SJSA1 (cell line): ENCODE measurements at regions not wholly inside any gene's neighbourhood (a gene's known extent, or its start where the extent isn't known, plus 50 kb on each side); places are given as distances from the start of the nearest gene placed in this dataset.
"Not testable (repeated sequence)": the region's sequence is repeated elsewhere in the genome, so short reads cannot be mapped to it uniquely, and the experiment has no call there.

Source experiments
- DNase-seq, 2 experiments: peaks; one replicate each; pipeline ENCODE4 v3.0.0-alpha.2; 2015 to 2020; ENCODE audit warnings: low spot score in 2 of 2, low read depth in 1 of 2
- H3K27ac ChIP-seq: fragments of 250-450 bp; sonication (Bioruptor Pico); 2 replicates; pipeline ENCODE4 v1.5.1; 2020; ENCODE audit warnings: mild to moderate bottlenecking, moderate library complexity
- H3K27me3 ChIP-seq: fragments of 250-450 bp; sonication (Bioruptor Pico); replicated peaks from 2 replicates; pipeline ENCODE4 v1.5.1; 2020; ENCODE audit warnings: mild to moderate bottlenecking, moderate library complexity
- H3K36me3 ChIP-seq: fragments of 250-450 bp; sonication (Bioruptor Pico); 2 replicates; pipeline ENCODE4 v1.5.1; 2020; ENCODE audit warnings: mild to moderate bottlenecking
- H3K4me1 ChIP-seq: fragments of 250-450 bp; sonication (Bioruptor Pico); replicated peaks from 2 replicates; pipeline ENCODE4 v1.6.1; 2021; ENCODE audit warnings: mild to moderate bottlenecking
- H3K4me3 ChIP-seq: fragments of 250-450 bp; sonication (Bioruptor Pico); 2 replicates; pipeline ENCODE4 v1.5.1; 2020; ENCODE audit warnings: mild to moderate bottlenecking
- H3K9me3 ChIP-seq: fragments of 250-450 bp; sonication (Bioruptor Pico); replicated peaks from 2 replicates; pipeline ENCODE4 v1.5.1; 2020; ENCODE audit warnings: mild to moderate bottlenecking

DNA sequence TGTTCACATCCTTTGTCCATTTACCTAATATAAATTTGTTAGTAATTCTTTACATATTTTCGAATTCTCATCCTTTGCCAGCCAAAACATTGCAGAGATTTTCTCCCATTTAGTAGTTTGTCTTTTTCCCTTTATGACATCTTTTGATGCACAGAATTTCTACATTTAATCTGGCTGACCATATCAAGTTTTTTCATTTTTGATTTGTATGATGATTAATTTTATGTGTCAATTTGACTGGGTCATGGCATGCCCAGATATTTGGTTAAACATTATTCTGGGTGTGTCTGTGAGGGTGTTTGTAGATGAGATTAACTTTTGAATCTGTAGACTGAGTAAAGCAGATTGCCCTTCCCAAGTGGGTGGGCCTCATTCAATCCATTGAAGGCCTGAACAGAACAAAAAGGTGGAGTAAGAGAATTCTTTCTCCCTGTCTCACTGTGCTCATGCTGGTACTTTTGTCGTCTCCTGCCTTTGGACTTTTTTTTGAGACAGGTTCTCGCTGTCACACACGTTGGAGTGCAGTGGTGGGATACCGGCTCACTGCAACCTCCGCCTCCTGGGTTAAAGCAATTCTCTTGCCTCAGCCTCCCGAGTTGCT, 72.1 kb upstream of the EPB41L1 start:
- no peak overlapping the region for H3K27ac ChIP-seq
- no peak overlapping the region for H3K4me3 ChIP-seq
- no peaks in the 10 kb centered on the region for H3K36me3 ChIP-seq
- no peak for DNase-seq
- H3K27me3 ChIP-seq, result no peaks in the 10 kb centered on the region
- H3K9me3 ChIP-seq, result 0 out of 2 replicates have a peak, but pooled peaks cover 2% of the 10 kb centered on the region
- peaks cover 27% of the 10 kb centered on the region for H3K4me1 ChIP-seq

- H3K9me3 ChIP-seq, H3K27me3 ChIP-seq, H3K27ac ChIP-seq, DNase-seq, H3K36me3 ChIP-seq, H3K4me3 ChIP-seq: not testable (repeated sequence)
- peaks cover 30% of the 10 kb centered on the region for H3K4me1 ChIP-seq
These were observed 71.3 kb upstream of the EPB41L1 start for GRCh38 chr20:36083200-36083599.

DNA sequence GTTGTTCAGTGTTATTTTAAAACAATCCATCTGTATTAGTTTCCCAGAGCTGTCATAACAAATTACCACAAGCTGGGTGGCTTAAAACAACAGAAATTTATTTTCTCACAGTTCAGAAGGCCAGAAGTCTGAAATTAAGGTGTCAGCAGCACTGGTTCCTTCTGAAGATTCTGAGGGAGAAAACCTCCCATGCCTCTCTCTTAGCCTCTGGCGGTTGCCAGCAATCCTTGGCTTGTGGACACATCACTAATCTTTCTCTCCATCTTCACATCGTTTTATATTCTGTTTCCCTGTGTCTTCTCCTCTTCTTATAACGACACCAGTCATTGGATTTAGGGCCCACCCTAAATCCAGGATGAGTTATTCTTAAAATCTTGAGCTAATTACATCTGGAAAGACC, 70.2 kb upstream of the EPB41L1 start:
- no peaks in the 10 kb centered on the region for H3K36me3 ChIP-seq
- 0 out of 2 replicates have a peak, but pooled peaks cover 2% of the 10 kb centered on the region for H3K9me3 ChIP-seq
- DNase-seq, result no peak
- peaks cover 30% of the 10 kb centered on the region for H3K4me1 ChIP-seq
- H3K4me3 ChIP-seq, result no peak overlapping the region
- H3K27ac ChIP-seq, result no peak overlapping the region
- no peaks in the 10 kb centered on the region for H3K27me3 ChIP-seq

- DNase-seq, result no peak
- Histone ChIP-seq H3K27ac (no peak overlapping the region), H3K9me3 (0 out of 2 replicates have a peak, but pooled peaks cover 2% of the 10 kb centered on the region), H3K4me3 (no peak overlapping the region), H3K36me3 (no peaks in the 10 kb centered on the region), H3K27me3 (no peaks in the 10 kb centered on the region), H3K4me1 (peaks cover 30% of the 10 kb centered on the region)
These were observed 69.5 kb upstream of the EPB41L1 start for GRCh38 chr20:36084897-36085613.

GRCh38 chr20:36085686-36086267, 68.8 kb upstream of the EPB41L1 start:
- peak; percentile 36 to 66 for DNase-seq
- H3K27ac ChIP-seq, result no peak overlapping the region
- H3K4me3 ChIP-seq, result no peak overlapping the region

DNA sequence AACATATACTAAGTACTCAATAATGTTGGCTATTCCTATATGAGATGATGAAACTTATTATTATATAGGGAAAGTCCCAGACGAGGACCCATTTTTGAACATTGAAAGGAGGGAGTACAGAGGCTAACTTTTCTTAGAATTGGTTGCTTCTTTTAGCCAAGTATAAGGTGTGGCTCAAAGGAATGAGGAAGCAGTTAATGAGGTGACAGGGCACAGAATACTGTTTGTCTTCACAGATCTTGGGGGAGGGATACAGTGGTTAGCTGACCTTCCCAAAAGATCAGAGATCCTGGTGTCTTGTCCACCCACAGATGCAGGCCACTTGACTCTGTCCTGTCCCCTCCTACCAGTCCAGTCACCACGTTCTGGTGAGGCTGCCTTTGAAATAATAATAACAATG, 67.8 kb upstream of the EPB41L1 start:
- H3K27ac ChIP-seq, result no peak overlapping the region
- no peaks in the 10 kb centered on the region for H3K36me3 ChIP-seq
- peaks cover 31% of the 10 kb centered on the region for H3K4me1 ChIP-seq
- H3K4me3 ChIP-seq, result no peak overlapping the region
- H3K27me3 ChIP-seq, result peaks cover under 1% of the 10 kb centered on the region
- DNase-seq, result no peak
- 0 out of 2 replicates have a peak, but pooled peaks cover 2% of the 10 kb centered on the region for H3K9me3 ChIP-seq

More at GRCh38 chr20:36085686-36086267, 68.8 kb upstream of the EPB41L1 start:
- no peaks in the 10 kb centered on the region for H3K36me3 ChIP-seq
- H3K27me3 ChIP-seq, result no peaks in the 10 kb centered on the region
- H3K9me3 ChIP-seq, result 0 out of 2 replicates have a peak, but pooled peaks cover 2% of the 10 kb centered on the region
- peaks cover 30% of the 10 kb centered on the region for H3K4me1 ChIP-seq

GRCh38 chr20:36090223-36090622, 64.3 kb upstream of the EPB41L1 start:
- DNase-seq, result no peak
- Histone ChIP-seq H3K36me3 (no peaks in the 10 kb centered on the region), H3K4me1 (peaks cover 42% of the 10 kb centered on the region), H3K27me3 (peaks cover 24% of the 10 kb centered on the region), H3K9me3 (0 out of 2 replicates have a peak, but pooled peaks cover 2% of the 10 kb centered on the region), H3K27ac (no peak overlapping the region), H3K4me3 (no peak overlapping the region)

DNA sequence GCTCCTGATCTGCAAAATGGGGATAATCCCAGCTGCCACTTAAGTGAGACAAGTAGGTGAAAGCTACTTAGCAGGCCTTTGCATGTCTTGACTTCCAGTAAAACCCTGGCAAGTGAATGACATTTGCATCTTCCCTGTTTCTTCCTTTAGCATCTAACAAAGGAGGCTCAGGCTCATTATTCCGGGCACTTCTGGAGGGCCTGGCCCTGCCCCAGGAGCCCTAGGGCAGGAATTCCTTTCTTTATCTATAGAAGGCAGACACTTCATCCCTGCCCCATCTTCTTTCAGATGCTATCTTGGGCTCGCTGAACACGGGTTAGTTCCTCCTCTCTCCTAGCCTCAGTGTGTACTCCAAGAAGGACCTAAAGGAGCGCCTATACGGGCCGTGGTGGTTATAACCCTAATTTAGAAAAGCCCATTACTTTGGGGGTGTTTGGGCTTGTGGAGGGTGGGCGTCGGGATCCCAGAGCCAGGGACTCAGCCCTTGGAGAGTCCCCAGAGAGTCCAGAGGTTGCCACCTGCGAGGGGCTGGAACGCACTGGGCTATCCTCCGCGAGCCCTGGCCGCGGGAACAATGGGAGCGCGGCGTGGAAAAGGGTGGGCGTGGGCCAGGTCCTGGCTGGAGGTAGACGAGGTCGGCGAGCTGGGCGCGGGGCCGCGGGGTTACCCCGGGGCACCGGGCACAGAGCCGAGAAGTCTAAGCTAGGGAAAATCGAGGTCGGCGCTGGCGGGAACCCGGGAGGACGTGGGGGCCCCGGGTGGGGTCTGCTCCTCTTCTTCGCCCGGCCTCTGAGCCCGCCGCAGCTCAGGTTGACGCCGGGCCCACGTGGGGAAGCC, 62.8 kb upstream of the EPB41L1 start:
- peaks cover 29% of the 10 kb centered on the region for H3K4me1 ChIP-seq
- H3K27ac ChIP-seq, result no peak overlapping the region
- H3K4me3 ChIP-seq, result peak overlapping the region; percentile 44
- no peak for DNase-seq
- 0 out of 2 replicates have a peak, but pooled peaks cover 2% of the 10 kb centered on the region for H3K9me3 ChIP-seq
- H3K36me3 ChIP-seq, result no peaks in the 10 kb centered on the region
- H3K27me3 ChIP-seq, result peaks cover 24% of the 10 kb centered on the region

DNA sequence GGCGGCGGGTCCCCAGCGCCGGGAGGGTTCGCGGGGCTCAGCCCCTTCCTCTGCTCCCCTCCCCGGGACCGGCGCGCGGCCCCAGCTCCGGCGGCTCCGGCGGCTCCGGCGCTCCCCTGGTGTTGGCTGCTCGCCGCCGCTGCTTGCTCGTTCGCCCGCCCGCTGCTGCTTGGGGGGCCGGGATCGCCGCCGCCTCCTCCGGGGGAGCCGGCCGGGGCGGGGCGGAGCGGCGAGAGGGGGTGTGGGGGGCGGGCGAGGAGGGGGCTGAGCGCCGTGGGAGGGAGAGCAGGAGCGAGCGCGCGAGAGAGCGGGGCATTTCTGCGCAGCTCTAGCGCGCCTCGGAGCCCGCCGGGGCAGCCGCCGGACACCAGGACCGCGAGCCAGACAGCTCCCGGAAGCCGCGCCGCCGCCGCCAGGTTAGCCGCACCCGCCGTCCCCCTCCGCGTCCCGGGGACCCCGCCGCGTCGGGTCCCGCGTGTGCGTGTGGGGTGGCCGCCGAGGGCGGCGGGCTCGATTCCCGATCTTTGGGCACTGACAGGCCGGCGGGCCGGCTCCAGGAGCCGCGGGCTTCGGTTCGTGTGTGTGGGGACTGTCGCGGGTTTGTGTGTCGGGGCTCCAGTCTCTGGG, 62.0 kb upstream of the EPB41L1 start:
- H3K4me3 ChIP-seq, result peak overlapping the region; percentile 44
- H3K27ac ChIP-seq, result no peak overlapping the region
- H3K27me3 ChIP-seq, result peaks cover 24% of the 10 kb centered on the region
- peaks cover 29% of the 10 kb centered on the region for H3K4me1 ChIP-seq
- no peaks in the 10 kb centered on the region for H3K36me3 ChIP-seq
- no peak for DNase-seq
- H3K9me3 ChIP-seq, result 0 out of 2 replicates have a peak, but pooled peaks cover 2% of the 10 kb centered on the region

GRCh38 chr20:36093025-36093803, 61.3 kb upstream of the EPB41L1 start:
- Histone ChIP-seq H3K36me3 (no peaks in the 10 kb centered on the region), H3K27me3 (peaks cover 24% of the 10 kb centered on the region), H3K4me3 (peak overlapping the region; percentile 44), H3K27ac (no peak overlapping the region), H3K4me1 (peaks cover 33% of the 10 kb centered on the region), H3K9me3 (0 out of 2 replicates have a peak, but pooled peaks cover 2% of the 10 kb centered on the region)
- DNase-seq, result peak in 1 of 2 experiments; percentile 58

DNA sequence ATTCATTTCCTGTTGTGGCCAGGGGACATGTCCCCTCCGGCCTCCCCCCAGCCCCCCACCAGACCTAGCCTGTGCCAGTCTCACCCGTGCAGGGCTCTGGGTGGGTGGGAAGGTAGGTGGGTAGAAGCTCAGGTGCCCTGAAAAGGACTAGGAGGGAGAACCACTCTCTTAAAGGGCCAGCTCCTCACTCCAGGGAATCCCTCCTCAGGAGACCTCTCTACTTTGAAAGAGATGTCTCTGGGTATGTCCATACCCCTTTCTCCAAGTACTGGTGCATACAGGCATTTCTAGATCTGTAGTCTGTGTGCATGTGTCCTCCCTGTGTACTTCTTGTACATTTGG, 60.8 kb upstream of the EPB41L1 start:
- no peak overlapping the region for H3K27ac ChIP-seq
- no peak for DNase-seq
- H3K36me3 ChIP-seq, result no peaks in the 10 kb centered on the region
- H3K9me3 ChIP-seq, result 0 out of 2 replicates have a peak, but pooled peaks cover 2% of the 10 kb centered on the region
- H3K4me1 ChIP-seq, result peaks cover 38% of the 10 kb centered on the region
- peak overlapping the region; percentile 44; the same call in 1 of the 2 replicates for H3K4me3 ChIP-seq
- peaks cover 24% of the 10 kb centered on the region for H3K27me3 ChIP-seq

DNA sequence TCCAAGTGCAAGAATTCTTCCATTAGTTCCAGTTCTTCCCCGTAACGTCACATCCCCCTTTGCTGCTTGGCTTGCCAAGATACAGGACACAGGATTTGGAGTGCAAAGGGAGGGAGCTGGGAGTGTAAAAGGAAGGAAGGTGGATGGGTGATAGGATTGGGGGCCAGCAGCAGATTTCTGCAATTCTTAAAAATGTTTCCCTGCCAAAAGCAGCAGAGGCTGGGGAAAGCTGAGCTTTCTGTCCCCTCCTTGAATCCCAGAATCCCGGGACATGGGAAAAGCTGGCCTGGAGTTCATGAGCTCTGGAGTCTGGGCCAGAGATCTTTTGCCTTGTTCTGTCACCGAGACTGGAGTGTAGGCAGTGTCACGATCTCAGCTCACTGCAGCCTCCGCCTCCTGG, 60.0 kb upstream of the EPB41L1 start:
- H3K4me1 ChIP-seq, result peaks cover 38% of the 10 kb centered on the region
- no peak overlapping the region for H3K27ac ChIP-seq
- H3K36me3 ChIP-seq, result no peaks in the 10 kb centered on the region
- no peak overlapping the region for H3K4me3 ChIP-seq
- H3K9me3 ChIP-seq, result 0 out of 2 replicates have a peak, but pooled peaks cover 2% of the 10 kb centered on the region
- peaks cover 24% of the 10 kb centered on the region for H3K27me3 ChIP-seq
- DNase-seq, result no peak
